ENCODE measurements at regions not wholly inside any gene's neighbourhood (a gene's known extent, or its start where the extent isn't known, plus 50 kb on each side); places are given as distances from the start of the nearest gene placed in this dataset.

DNA sequence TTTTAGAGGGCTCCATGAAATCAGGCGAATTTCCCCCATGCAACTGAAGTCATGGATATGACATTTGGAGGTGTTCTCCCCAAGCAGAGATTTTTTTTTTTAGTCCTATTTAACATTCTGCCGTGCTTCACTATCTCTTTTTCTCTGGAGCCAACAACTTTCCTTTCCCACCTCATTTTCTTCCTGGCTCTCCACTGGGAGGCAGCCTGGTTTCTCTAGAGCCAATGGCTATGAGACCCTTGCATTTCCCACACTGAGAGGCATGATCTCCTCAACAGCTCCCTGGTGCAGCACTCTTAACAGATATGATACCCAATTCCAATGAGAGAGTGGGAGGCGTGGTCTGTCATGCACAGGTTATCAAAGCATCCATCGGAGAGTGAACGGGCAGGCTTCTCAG lies 310.8 kb downstream of the DRD1 start:
- BruUV-seq (replicated peaks): no TSS peak
- Histone ChIP-seq H3K9me3 (ENCODE audit: low read depth, low read length, poor library complexity, severe bottlenecking) (no peaks in the 10 kb centered on the region), H3K4me1 (ENCODE audit: insufficient read depth, low read length, poor library complexity, severe bottlenecking) (no peaks in the 10 kb centered on the region), H3K36me3 (ENCODE audit: insufficient read depth, low read length, poor library complexity, severe bottlenecking) (no peaks in the 10 kb centered on the region), H3K4me3 (ENCODE audit: low read depth, low read length, poor library complexity, severe bottlenecking) (no peak overlapping the region), H3K27ac (ENCODE audit: low read depth, low read length, poor library complexity, severe bottlenecking) (no peak overlapping the region), H3K27me3 (replicated peaks; ENCODE audit: insufficient read depth, low read depth, low read length, poor library complexity) (no peaks in the 10 kb centered on the region)
- ChIA-PET POLR2A (ENCODE audit: low non-redundant PET) (interaction anchor here (0.5 kb wide), 1 partner anchor 37 kb away, joined by 18 read pairs; no protein-coding TSS in a partner anchor), CTCF (no interaction called here)
- intact Hi-C loops (cut with micrococcal nuclease; ENCODE audit: unreplicated experiment): no loop called here
- TF ChIP-seq EZH2 (IDR thresholded peaks at IDR 0.05; ENCODE audit: borderline replicate concordance, low read depth, low read length, poor library complexity, severe bottlenecking): no peak
- TF ChIP-seq, protein P1, sequence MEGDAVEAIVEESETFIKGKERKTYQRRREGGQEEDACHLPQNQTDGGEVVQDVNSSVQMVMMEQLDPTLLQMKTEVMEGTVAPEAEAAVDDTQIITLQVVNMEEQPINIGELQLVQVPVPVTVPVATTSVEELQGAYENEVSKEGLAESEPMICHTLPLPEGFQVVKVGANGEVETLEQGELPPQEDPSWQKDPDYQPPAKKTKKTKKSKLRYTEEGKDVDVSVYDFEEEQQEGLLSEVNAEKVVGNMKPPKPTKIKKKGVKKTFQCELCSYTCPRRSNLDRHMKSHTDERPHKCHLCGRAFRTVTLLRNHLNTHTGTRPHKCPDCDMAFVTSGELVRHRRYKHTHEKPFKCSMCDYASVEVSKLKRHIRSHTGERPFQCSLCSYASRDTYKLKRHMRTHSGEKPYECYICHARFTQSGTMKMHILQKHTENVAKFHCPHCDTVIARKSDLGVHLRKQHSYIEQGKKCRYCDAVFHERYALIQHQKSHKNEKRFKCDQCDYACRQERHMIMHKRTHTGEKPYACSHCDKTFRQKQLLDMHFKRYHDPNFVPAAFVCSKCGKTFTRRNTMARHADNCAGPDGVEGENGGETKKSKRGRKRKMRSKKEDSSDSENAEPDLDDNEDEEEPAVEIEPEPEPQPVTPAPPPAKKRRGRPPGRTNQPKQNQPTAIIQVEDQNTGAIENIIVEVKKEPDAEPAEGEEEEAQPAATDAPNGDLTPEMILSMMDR (conservative IDR thresholded peaks at IDR 0.05; ENCODE audit: low read depth, low read length): no peak
- no peak for DNase-seq (ENCODE audit: low spot score)

DNA sequence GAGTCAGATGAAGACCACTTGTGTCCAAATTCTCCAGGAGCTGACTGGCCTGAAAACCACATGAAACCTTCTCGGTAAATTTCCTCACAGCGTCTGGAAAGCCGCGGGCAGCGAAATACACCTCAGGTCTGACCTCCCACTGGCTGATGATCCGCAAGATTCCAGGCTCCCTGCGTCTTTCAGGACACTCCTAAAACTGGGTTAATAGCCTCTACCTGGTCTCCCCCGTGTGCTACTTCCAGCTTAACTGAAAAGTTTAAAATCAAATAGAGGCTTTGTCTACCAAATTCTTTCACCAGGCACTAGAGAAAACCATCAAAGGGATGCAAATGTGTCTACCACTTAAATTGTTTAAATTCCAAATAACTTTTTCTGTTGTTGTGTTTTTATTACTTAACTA lies 312.6 kb downstream of the DRD1 start:
- H3K4me3 ChIP-seq (ENCODE audit: low read depth, low read length, poor library complexity, severe bottlenecking): no peak overlapping the region
- no peak for TF ChIP-seq EZH2 (IDR thresholded peaks at IDR 0.05; ENCODE audit: borderline replicate concordance, low read depth, low read length, poor library complexity, severe bottlenecking)
- TF ChIP-seq, protein P1 (conservative IDR thresholded peaks at IDR 0.05; ENCODE audit: low read depth, low read length): no peak
- no peaks in the 10 kb centered on the region for H3K9me3 ChIP-seq (ENCODE audit: low read depth, low read length, poor library complexity, severe bottlenecking)
- POLR2A ChIA-PET (ENCODE audit: low non-redundant PET): no interaction called here
- H3K4me1 ChIP-seq (ENCODE audit: insufficient read depth, low read length, poor library complexity, severe bottlenecking): no peaks in the 10 kb centered on the region
- no peak overlapping the region for H3K27ac ChIP-seq (ENCODE audit: low read depth, low read length, poor library complexity, severe bottlenecking)
- H3K36me3 ChIP-seq (ENCODE audit: insufficient read depth, low read length, poor library complexity, severe bottlenecking): no peaks in the 10 kb centered on the region
- CTCF ChIA-PET: no interaction called here
- DNase-seq (ENCODE audit: low spot score): no peak
- intact Hi-C loops (cut with micrococcal nuclease; ENCODE audit: unreplicated experiment): no loop called here
- peaks cover 4% of the 10 kb centered on the region for H3K27me3 ChIP-seq (replicated peaks; ENCODE audit: insufficient read depth, low read depth, low read length, poor library complexity)
- no TSS peak for BruUV-seq (replicated peaks)

- POLR2A ChIA-PET (ENCODE audit: low non-redundant PET): no interaction called here
- no peak for TF ChIP-seq EZH2 (IDR thresholded peaks at IDR 0.05; ENCODE audit: borderline replicate concordance, low read depth, low read length, poor library complexity, severe bottlenecking)
- TF ChIP-seq, protein P1 (conservative IDR thresholded peaks at IDR 0.05; ENCODE audit: low read depth, low read length): no peak
- Histone ChIP-seq H3K36me3 (ENCODE audit: insufficient read depth, low read length, poor library complexity, severe bottlenecking) (no peaks in the 10 kb centered on the region), H3K9me3 (ENCODE audit: low read depth, low read length, poor library complexity, severe bottlenecking) (no peaks in the 10 kb centered on the region), H3K27ac (ENCODE audit: low read depth, low read length, poor library complexity, severe bottlenecking) (no peak overlapping the region), H3K4me1 (ENCODE audit: insufficient read depth, low read length, poor library complexity, severe bottlenecking) (no peaks in the 10 kb centered on the region), H3K4me3 (ENCODE audit: low read depth, low read length, poor library complexity, severe bottlenecking) (no peak overlapping the region), H3K27me3 (replicated peaks; ENCODE audit: insufficient read depth, low read depth, low read length, poor library complexity) (peaks cover 4% of the 10 kb centered on the region)
- BruUV-seq (replicated peaks): no TSS peak
- intact Hi-C loops (cut with micrococcal nuclease; ENCODE audit: unreplicated experiment): no loop called here
- CTCF ChIA-PET: no interaction called here
- no peak for DNase-seq (ENCODE audit: low spot score)
These were observed 314.4 kb downstream of the DRD1 start for GRCh38 chr5:175129619-175130018.

Measured in A673 (cell line).